Keratinocyte (primary cell): ENCODE measurements at regions not wholly inside any gene's neighbourhood (a gene's known extent, or its start where the extent isn't known, plus 50 kb on each side); places are given as distances from the start of the nearest gene placed in this dataset.

Experiments used
- DNase-seq: peaks from one replicate; pipeline ENCODE4 v3.0.0-alpha.2; 2011; ENCODE audit warnings: low read depth, missing footprints, low spot score
- FAIRE-seq: peaks from 2 replicates; lab custom pipeline; 2011; peaks lifted over from hg19 to GRCh38; lab: Jason Lieb, UNC
- H2AFZ ChIP-seq: 2 replicates; pipeline ENCODE4 v1.6.0; 2012; ENCODE audit warnings: low read length, control low read depth, inconsistent platforms; ENCODE audit not compliant: control insufficient read depth
- H3K27ac ChIP-seq: 2 replicates; pipeline ENCODE4 v1.5.1; 2011; ENCODE audit warnings: low read length; ENCODE audit not compliant: control insufficient read depth, insufficient read depth
- H3K27me3 ChIP-seq: 3 replicates; pipeline ENCODE4 v1.6.0; 2011; ENCODE audit warnings: low read length; ENCODE audit not compliant: control insufficient read depth, insufficient read depth; ENCODE audit errors: extremely low read depth
- H3K36me3 ChIP-seq, 2 experiments: 2 replicates in 1 of 2; 3 replicates in 1 of 2; pipeline ENCODE4 v1.5.1; 2011; ENCODE audit warnings: low read length in 2 of 2, mild to moderate bottlenecking in 1 of 2; ENCODE audit not compliant: control insufficient read depth in 2 of 2, insufficient read depth in 2 of 2; ENCODE audit errors: extremely low read depth in 1 of 2
- H3K4me1 ChIP-seq: 3 replicates; pipeline ENCODE4 v1.5.1; 2011; ENCODE audit warnings: low read length; ENCODE audit not compliant: control insufficient read depth, insufficient read depth; ENCODE audit errors: extremely low read depth
- H3K4me2 ChIP-seq: 3 replicates; pipeline ENCODE4 v1.6.0; 2011; ENCODE audit warnings: low read depth, low read length; ENCODE audit not compliant: control insufficient read depth, insufficient read depth; ENCODE audit errors: extremely low read depth
- H3K4me3 ChIP-seq, 3 experiments: fragments of 200-600 bp in 1 of 3; sonication (generic) in 1 of 3; 2 replicates in 2 of 3; 3 replicates in 1 of 3; pipeline ENCODE4 v1.5.1; 2011 to 2016; ENCODE audit warnings: low read length in 3 of 3, mild to moderate bottlenecking in 3 of 3, control low read depth in 2 of 3, inconsistent platforms in 1 of 3, low read depth in 1 of 3, mixed read lengths in 1 of 3, mixed run types in 1 of 3, moderate library complexity in 1 of 3; ENCODE audit not compliant: control insufficient read depth in 2 of 3, insufficient read depth in 2 of 3; ENCODE audit errors: extremely low read depth in 1 of 3
- H3K79me2 ChIP-seq: 2 replicates; pipeline ENCODE4 v1.6.0; 2012; ENCODE audit warnings: low read length; ENCODE audit not compliant: control insufficient read depth, insufficient read depth
- H3K9ac ChIP-seq: 3 replicates; pipeline ENCODE4 v1.6.0; 2011; ENCODE audit warnings: low read length; ENCODE audit not compliant: control insufficient read depth, insufficient read depth; ENCODE audit errors: extremely low read depth
- H3K9me1 ChIP-seq: 3 replicates; pipeline ENCODE4 v1.6.0; 2011; ENCODE audit warnings: low read length; ENCODE audit not compliant: control insufficient read depth, insufficient read depth; ENCODE audit errors: extremely low read depth
- H3K9me3 ChIP-seq: 2 replicates; pipeline ENCODE4 v1.5.1; 2012; ENCODE audit warnings: low read depth, low read length; ENCODE audit not compliant: control insufficient read depth
- H4K20me1 ChIP-seq: 3 replicates; pipeline ENCODE4 v1.6.0; 2011; ENCODE audit warnings: low read length; ENCODE audit not compliant: control insufficient read depth, insufficient read depth; ENCODE audit errors: extremely low read depth
- EZH2 ChIP-seq: IDR thresholded peaks from one replicate; pipeline ENCODE4 v1.6.1; 2012; ENCODE audit warnings: inconsistent platforms, mild to moderate bottlenecking, low read length, moderate library complexity
- dilution Hi-C: fragments of 300-500 bp; cut with MboI; formaldehyde crosslinking; loops from one replicate; pipeline ENCODE4 v1.7.0; 2020; ENCODE audit warnings: low sequenced_read_pairs; ENCODE audit not compliant: extremely low pct_ligation_motif_present
- TF ChIP-seq, protein P1 (sequence below), 3 experiments: IDR thresholded peaks in 1 of 3; conservative IDR thresholded peaks in 1 of 3; optimal IDR thresholded peaks in 1 of 3; 2 replicates in 2 of 3; 3 replicates in 1 of 3; pipeline versions ENCODE3 to v1.5.1; 2011; ENCODE audit warnings: low read length in 3 of 3, mild to moderate bottlenecking in 3 of 3, moderate library complexity in 2 of 3, control low read depth in 1 of 3, inconsistent platforms in 1 of 3; ENCODE audit not compliant: insufficient read depth in 2 of 3; ENCODE audit errors: extremely low read depth in 1 of 3

GRCh38 chr6:9095137-9095536, 659.8 kb upstream of the SLC35B3 start:
- no peaks in the 10 kb centered on the region for H3K4me1 ChIP-seq
- no peaks in the 10 kb centered on the region for H3K36me3 ChIP-seq
- DNase-seq (no peak), FAIRE-seq (no peak)
- no peaks in the 10 kb centered on the region for H3K9me3 ChIP-seq
- no peaks in the 10 kb centered on the region for H3K9me1 ChIP-seq
- no peak overlapping the region for H3K9ac ChIP-seq
- H3K4me3 ChIP-seq: no peak overlapping the region
- H2AFZ ChIP-seq: no peak overlapping the region
- H3K4me2 ChIP-seq: no peak overlapping the region
- no peaks in the 10 kb centered on the region for H3K79me2 ChIP-seq
- no peak overlapping the region for H3K27ac ChIP-seq
- dilution Hi-C loops: no loop called here
- no peaks in the 10 kb centered on the region for H4K20me1 ChIP-seq
- H3K27me3 ChIP-seq: no peaks in the 10 kb centered on the region
- TF ChIP-seq, protein P1, sequence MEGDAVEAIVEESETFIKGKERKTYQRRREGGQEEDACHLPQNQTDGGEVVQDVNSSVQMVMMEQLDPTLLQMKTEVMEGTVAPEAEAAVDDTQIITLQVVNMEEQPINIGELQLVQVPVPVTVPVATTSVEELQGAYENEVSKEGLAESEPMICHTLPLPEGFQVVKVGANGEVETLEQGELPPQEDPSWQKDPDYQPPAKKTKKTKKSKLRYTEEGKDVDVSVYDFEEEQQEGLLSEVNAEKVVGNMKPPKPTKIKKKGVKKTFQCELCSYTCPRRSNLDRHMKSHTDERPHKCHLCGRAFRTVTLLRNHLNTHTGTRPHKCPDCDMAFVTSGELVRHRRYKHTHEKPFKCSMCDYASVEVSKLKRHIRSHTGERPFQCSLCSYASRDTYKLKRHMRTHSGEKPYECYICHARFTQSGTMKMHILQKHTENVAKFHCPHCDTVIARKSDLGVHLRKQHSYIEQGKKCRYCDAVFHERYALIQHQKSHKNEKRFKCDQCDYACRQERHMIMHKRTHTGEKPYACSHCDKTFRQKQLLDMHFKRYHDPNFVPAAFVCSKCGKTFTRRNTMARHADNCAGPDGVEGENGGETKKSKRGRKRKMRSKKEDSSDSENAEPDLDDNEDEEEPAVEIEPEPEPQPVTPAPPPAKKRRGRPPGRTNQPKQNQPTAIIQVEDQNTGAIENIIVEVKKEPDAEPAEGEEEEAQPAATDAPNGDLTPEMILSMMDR (optimal IDR thresholded peaks at IDR 0.05 in 1 of 3, IDR thresholded peaks at IDR 0.05 in 1 of 3, conservative IDR thresholded peaks at IDR 0.05 in 1 of 3; ENCODE audit: extremely low read depth in 1 of 3, insufficient read depth in 2 of 3, low read length in 3 of 3): no peak
- TF ChIP-seq EZH2: no peak

- Histone ChIP-seq H3K27ac (no peak overlapping the region), H3K9me3 (no peaks in the 10 kb centered on the region), H3K36me3 (no peaks in the 10 kb centered on the region), H3K4me1 (no peaks in the 10 kb centered on the region), H4K20me1 (no peaks in the 10 kb centered on the region), H3K79me2 (no peaks in the 10 kb centered on the region), H3K4me3 (no peak overlapping the region), H2AFZ (no peak overlapping the region), H3K27me3 (no peaks in the 10 kb centered on the region), H3K9me1 (no peaks in the 10 kb centered on the region), H3K4me2 (no peak overlapping the region), H3K9ac (no peak overlapping the region)
- TF ChIP-seq, protein P1 (optimal IDR thresholded peaks at IDR 0.05 in 1 of 3, IDR thresholded peaks at IDR 0.05 in 1 of 3, conservative IDR thresholded peaks at IDR 0.05 in 1 of 3; ENCODE audit: extremely low read depth in 1 of 3, insufficient read depth in 2 of 3, low read length in 3 of 3): no peak
- no peak for TF ChIP-seq EZH2
- dilution Hi-C loops: no loop called here
- DNase-seq (no peak), FAIRE-seq (no peak)
Observed at GRCh38 chr6:9089724-9090123, 654.4 kb upstream of the SLC35B3 start.
